ENCODE measurements at regions not wholly inside any gene's neighbourhood (a gene's known extent, or its start where the extent isn't known, plus 50 kb on each side); places are given as distances from the start of the nearest gene placed in this dataset.

DNA sequence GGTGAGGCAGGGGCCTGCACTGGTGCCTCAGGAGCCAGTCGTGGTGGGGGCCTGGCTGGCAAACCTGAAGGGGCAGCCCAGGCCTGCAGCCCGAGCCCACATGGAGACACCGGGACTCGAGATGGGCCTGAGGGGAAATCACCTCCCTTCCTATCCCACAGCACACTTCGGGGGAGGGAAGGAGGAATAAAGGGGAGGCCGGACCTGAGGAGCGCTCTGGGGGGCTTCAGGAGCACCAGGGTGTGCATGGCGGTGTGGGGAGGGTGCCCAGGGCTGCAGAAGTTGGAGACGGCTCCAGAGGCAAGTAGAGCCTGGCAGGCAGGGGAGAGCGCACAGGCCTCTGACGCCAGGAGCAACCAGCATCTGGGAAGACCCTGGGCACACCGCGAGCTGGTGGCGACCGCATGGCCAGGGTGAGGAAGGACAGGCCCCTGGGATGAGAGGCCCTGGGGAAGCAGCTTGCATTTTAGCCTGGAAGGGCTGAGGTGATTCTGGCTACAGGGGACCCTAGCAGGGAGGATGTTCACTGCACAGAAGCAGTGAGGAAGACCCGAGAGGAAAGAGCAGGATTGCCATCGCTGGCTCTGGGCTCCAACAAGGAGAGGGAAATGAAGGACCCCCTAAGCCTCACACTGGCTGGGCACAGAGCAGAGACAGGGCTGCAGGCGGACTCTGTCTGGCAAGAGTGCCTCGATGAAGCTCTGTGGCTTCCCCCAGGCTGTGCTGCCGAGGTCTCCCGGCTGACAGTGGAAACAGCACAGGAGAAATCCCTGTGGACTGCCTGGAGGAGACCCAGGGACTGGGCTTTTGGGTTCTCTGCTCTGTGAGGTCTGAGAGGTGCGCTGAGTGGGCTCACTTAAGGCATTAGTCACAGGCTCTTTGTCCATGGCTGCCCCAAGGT, 457.7 kb downstream of the BRD1 start:
- no peak overlapping the region for H3K4me2 ChIP-seq (ENCODE audit: low read depth, low read length)

More for the DNA sequence above, 457.7 kb downstream of the BRD1 start:
- FAIRE-seq (no peak), DNase-seq (ENCODE audit: low spot score) (no peak), ATAC-seq (no peak)
- H3K27me3 ChIP-seq (ENCODE audit: control insufficient read depth in 1 of 2, insufficient read depth in 2 of 2, low read length in 2 of 2), result peaks cover 15 to 65% of the 10 kb centered on the region in 2 experiments; a peak in 4 of 5 replicates
- no peak overlapping the region for H2AFZ ChIP-seq (ENCODE audit: low read length)
- no peak overlapping the region for H3K9ac ChIP-seq (ENCODE audit: insufficient read depth, low read depth, low read length)
- H3K27ac ChIP-seq (ENCODE audit: extremely low read length, insufficient read depth, low read length), result no peak overlapping the region
- no peaks in the 10 kb centered on the region for H3K9me3 ChIP-seq (ENCODE audit: low read length)
- no peaks in the 10 kb centered on the region for H3K79me2 ChIP-seq (ENCODE audit: insufficient read depth, low read length)
- H3K4me3 ChIP-seq (replicated peaks in 1 of 3; ENCODE audit: insufficient read depth in 1 of 3, low read depth in 2 of 3, low read length in 3 of 3), result no peak overlapping the region
- POLR2A ChIA-PET, result no interaction called here
- WGBS (ENCODE audit: low lambda C conversion rate), result 10% methylated on average over 2 of the region's 22 CpGs
- H3K4me1 ChIP-seq (ENCODE audit: insufficient read depth, low read length), result no peaks in the 10 kb centered on the region
- TF ChIP-seq ZNF30 (CRISPR knock-in tag; IDR thresholded peaks at IDR 0.05) (no peak), KLF9 (CRISPR knock-in tag; IDR thresholded peaks at IDR 0.05; ENCODE audit: low read depth) (no peak), MAFK (conservative IDR thresholded peaks at IDR 0.05 in 1 of 2, IDR thresholded peaks at IDR 0.05 in 1 of 2; ENCODE audit: low read length in 2 of 2) (no peak), EP300 (IDR thresholded peaks at IDR 0.05; ENCODE audit: low read depth in 2 of 2, low read length in 2 of 2) (no peak), EP300 (CRISPR knock-in tag; IDR thresholded peaks at IDR 0.05; ENCODE audit: borderline replicate concordance) (no peak)
- TF ChIP-seq, protein P1, sequence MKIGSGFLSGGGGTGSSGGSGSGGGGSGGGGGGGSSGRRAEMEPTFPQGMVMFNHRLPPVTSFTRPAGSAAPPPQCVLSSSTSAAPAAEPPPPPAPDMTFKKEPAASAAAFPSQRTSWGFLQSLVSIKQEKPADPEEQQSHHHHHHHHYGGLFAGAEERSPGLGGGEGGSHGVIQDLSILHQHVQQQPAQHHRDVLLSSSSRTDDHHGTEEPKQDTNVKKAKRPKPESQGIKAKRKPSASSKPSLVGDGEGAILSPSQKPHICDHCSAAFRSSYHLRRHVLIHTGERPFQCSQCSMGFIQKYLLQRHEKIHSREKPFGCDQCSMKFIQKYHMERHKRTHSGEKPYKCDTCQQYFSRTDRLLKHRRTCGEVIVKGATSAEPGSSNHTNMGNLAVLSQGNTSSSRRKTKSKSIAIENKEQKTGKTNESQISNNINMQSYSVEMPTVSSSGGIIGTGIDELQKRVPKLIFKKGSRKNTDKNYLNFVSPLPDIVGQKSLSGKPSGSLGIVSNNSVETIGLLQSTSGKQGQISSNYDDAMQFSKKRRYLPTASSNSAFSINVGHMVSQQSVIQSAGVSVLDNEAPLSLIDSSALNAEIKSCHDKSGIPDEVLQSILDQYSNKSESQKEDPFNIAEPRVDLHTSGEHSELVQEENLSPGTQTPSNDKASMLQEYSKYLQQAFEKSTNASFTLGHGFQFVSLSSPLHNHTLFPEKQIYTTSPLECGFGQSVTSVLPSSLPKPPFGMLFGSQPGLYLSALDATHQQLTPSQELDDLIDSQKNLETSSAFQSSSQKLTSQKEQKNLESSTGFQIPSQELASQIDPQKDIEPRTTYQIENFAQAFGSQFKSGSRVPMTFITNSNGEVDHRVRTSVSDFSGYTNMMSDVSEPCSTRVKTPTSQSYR (CRISPR knock-in tag; IDR thresholded peaks at IDR 0.05; ENCODE audit: borderline replicate concordance), result no peak
- TF ChIP-seq, protein P2, sequence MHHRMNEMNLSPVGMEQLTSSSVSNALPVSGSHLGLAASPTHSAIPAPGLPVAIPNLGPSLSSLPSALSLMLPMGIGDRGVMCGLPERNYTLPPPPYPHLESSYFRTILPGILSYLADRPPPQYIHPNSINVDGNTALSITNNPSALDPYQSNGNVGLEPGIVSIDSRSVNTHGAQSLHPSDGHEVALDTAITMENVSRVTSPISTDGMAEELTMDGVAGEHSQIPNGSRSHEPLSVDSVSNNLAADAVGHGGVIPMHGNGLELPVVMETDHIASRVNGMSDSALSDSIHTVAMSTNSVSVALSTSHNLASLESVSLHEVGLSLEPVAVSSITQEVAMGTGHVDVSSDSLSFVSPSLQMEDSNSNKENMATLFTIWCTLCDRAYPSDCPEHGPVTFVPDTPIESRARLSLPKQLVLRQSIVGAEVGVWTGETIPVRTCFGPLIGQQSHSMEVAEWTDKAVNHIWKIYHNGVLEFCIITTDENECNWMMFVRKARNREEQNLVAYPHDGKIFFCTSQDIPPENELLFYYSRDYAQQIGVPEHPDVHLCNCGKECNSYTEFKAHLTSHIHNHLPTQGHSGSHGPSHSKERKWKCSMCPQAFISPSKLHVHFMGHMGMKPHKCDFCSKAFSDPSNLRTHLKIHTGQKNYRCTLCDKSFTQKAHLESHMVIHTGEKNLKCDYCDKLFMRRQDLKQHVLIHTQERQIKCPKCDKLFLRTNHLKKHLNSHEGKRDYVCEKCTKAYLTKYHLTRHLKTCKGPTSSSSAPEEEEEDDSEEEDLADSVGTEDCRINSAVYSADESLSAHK (CRISPR knock-in tag; IDR thresholded peaks at IDR 0.05; ENCODE audit: borderline replicate concordance), result no peak
- intact Hi-C loops (cut with micrococcal nuclease; ENCODE audit: unreplicated experiment), result no loop called here
- in situ Hi-C loops (cut with HindIII; ENCODE audit: extremely low pct_ligation_motif_present, low pct_unique_long_range_greater_than_20kb), result no loop called here
- H3K36me3 ChIP-seq (replicated peaks in 1 of 2; ENCODE audit: control insufficient read depth in 1 of 2, insufficient read depth in 2 of 2, low read length in 2 of 2), result no peaks in the 10 kb centered on the region
- no TSS peak for BruUV-seq (replicated peaks)
- CTCF ChIA-PET (ENCODE audit: low intra/inter-chr PET ratio, low total read pairs), result no interaction called here
- no peaks in the 10 kb centered on the region for H4K20me1 ChIP-seq (ENCODE audit: insufficient read depth, low read length)

Measured in HepG2 (cell line).